ENCODE measurements at regions not wholly inside any gene's neighbourhood (a gene's known extent, or its start where the extent isn't known, plus 50 kb on each side); places are given as distances from the start of the nearest gene placed in this dataset.

DNA sequence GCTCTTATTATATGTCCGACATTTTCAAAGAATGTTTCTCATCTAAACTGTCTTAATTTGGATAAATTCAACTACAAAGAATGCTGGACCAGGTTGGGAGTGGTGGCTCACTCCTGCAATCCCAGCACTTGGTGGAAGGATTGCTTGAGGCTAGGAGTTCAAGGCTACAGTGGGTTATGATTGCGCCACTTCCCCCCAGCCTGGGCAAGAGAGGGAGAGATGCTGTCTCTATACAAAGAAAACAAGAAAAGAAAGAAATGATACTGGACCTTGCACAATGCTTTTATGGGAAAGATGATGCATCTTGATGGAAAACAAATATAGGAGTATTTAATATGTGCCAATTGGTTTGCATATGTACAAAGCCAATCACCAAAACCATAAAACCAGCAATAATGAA is 296.7 kb downstream of the LPIN1 start:
- no peak overlapping the region for H3K27ac ChIP-seq
- H3K4me1 ChIP-seq (ENCODE audit: low read depth), result no peaks in the 10 kb centered on the region
- no peak for TF ChIP-seq CTCF (IDR thresholded peaks at IDR 0.05; ENCODE audit: low read depth, low read length)
- DNase-seq (ENCODE audit: low read depth in 1 of 2, low spot score in 1 of 2), result peak in 1 of 2 donors; percentile 30
- H3K9me3 ChIP-seq (ENCODE audit: low read depth), result no peaks in the 10 kb centered on the region
- no peaks in the 10 kb centered on the region for H3K27me3 ChIP-seq
- no peaks in the 10 kb centered on the region for H3K36me3 ChIP-seq
- no peak overlapping the region for H3K4me3 ChIP-seq

DNA sequence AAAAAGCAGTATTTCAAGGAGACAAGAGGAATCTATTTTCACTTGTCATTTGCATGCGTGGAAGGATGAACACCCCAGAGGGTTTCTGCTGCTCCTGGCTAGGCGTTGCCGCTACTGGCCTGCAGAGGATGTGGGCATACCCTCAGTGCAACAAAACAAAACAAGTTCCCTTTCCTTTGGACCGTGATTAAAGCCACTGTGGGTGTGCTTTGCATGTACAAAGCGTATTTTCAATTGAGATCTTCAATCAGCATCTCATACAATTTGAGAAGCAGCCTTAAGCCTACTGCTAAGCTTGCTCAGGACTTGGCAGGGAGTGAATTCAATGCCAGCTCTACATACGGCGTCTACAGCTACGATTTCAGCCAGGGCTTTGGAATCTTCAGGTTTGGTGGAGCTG is 298.4 kb downstream of the LPIN1 start:
- Histone ChIP-seq H3K36me3 (no peaks in the 10 kb centered on the region), H3K4me1 (ENCODE audit: low read depth) (no peaks in the 10 kb centered on the region), H3K9me3 (ENCODE audit: low read depth) (no peaks in the 10 kb centered on the region), H3K4me3 (no peak overlapping the region), H3K27ac (no peak overlapping the region), H3K27me3 (no peaks in the 10 kb centered on the region)
- no peak for DNase-seq (ENCODE audit: low read depth in 1 of 2, low spot score in 1 of 2)
- TF ChIP-seq CTCF (IDR thresholded peaks at IDR 0.05; ENCODE audit: low read depth, low read length), result no peak

DNA sequence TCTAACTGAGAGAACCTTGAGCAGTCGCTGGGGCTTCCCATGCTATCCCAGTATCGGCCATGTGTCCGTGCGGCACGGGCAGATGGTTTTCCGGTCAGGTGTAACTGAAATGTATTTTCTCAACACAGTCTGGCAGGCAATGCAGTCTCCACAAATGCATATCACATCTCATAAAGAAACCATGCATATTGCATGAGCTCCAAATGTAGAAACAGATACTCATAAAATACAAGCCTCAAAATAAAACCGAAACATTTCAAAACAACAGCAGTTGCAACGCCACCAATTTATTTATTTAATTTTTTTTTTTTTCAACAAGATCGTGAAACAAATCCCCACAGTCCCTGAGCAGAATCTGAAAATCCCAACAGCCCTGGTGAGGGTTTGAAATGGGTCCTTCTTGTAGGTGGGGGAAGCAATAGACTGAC is 299.4 kb downstream of the LPIN1 start:
- no peak for TF ChIP-seq CTCF (IDR thresholded peaks at IDR 0.05; ENCODE audit: low read depth, low read length)
- Histone ChIP-seq H3K27ac (no peak overlapping the region), H3K9me3 (ENCODE audit: low read depth) (no peaks in the 10 kb centered on the region), H3K27me3 (no peaks in the 10 kb centered on the region), H3K4me3 (no peak overlapping the region), H3K4me1 (ENCODE audit: low read depth) (no peaks in the 10 kb centered on the region), H3K36me3 (no peaks in the 10 kb centered on the region)
- no peak for DNase-seq (ENCODE audit: low read depth in 1 of 2, low spot score in 1 of 2)

DNA sequence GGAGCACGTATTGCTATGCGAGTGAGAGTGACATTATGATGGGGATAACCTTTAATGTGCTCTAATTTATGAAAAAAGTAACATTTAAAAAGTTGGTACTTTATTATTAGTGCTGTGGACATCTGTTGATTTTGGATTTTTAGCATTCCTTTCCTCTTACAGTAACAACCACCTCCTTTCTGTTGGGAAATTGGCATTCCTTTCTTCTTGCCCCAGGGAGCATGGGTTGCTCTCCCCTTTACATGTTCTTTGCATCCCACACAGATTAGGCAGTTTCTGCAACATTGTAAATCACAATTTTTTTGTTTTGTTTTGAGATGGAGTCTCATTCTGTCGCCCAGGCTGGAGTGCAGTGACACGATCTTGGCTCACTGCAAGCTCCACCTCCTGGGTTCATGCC is 300.2 kb downstream of the LPIN1 start:
- no peak overlapping the region for H3K27ac ChIP-seq
- no peaks in the 10 kb centered on the region for H3K36me3 ChIP-seq
- peak in 1 of 2 donors; percentile 69 for DNase-seq (ENCODE audit: low read depth in 1 of 2, low spot score in 1 of 2)
- no peak overlapping the region for H3K4me3 ChIP-seq
- TF ChIP-seq CTCF (IDR thresholded peaks at IDR 0.05; ENCODE audit: low read depth, low read length), result no peak
- H3K9me3 ChIP-seq (ENCODE audit: low read depth), result no peaks in the 10 kb centered on the region
- no peaks in the 10 kb centered on the region for H3K27me3 ChIP-seq
- H3K4me1 ChIP-seq (ENCODE audit: low read depth), result no peaks in the 10 kb centered on the region

DNA sequence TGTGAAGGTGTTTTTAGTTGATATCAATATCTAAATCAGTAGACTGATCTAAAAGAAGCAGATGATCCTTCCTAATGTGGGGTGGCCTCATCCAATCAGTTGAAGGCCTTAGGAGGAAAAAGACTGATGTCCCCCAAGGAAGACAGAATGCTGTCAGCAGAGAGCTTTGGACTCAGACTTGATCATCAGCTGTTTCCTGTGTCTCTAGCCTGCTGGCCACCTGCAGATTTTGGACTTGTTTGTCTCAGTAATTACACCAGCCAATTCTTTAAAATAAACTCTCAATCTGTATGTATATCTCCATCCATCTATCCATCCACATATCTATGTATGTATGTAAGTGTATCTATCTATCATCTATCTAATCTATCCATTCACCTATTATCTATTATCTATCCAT is 301.3 kb downstream of the LPIN1 start:
- Histone ChIP-seq H3K4me1 (ENCODE audit: low read depth) (no peaks in the 10 kb centered on the region), H3K27me3 (no peaks in the 10 kb centered on the region), H3K36me3 (no peaks in the 10 kb centered on the region), H3K4me3 (no peak overlapping the region), H3K9me3 (ENCODE audit: low read depth) (no peaks in the 10 kb centered on the region), H3K27ac (no peak overlapping the region)
- DNase-seq (ENCODE audit: low read depth in 1 of 2, low spot score in 1 of 2), result no peak
- TF ChIP-seq CTCF (IDR thresholded peaks at IDR 0.05; ENCODE audit: low read depth, low read length), result no peak

DNA sequence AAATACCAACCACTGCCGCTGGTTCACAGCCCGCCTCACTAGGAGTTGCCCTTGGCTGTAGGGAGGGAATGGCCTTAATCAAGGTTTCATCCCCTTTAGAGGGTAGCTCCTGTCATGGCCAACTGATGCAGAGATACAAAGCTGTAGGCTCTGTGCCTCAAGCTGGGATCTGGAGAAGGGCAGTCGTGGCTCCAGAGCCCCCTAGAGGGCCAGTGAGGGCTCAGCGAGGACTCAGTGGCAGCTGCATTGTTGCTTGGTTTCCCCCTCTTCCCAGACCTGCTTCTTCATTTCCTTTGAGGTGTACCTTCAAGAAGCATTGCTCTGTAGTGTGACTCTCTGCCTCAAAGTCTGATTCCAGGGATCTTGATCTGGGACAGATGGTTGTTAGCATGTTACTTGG is 302.1 kb downstream of the LPIN1 start:
- peak; percentile 31 for TF ChIP-seq CTCF (IDR thresholded peaks at IDR 0.05; ENCODE audit: low read depth, low read length)
- DNase-seq (ENCODE audit: low read depth in 1 of 2, low spot score in 1 of 2), result no peak
- H3K4me3 ChIP-seq, result no peak overlapping the region
- no peaks in the 10 kb centered on the region for H3K4me1 ChIP-seq (ENCODE audit: low read depth)
- no peaks in the 10 kb centered on the region for H3K27me3 ChIP-seq
- H3K36me3 ChIP-seq, result no peaks in the 10 kb centered on the region
- H3K27ac ChIP-seq, result no peak overlapping the region
- H3K9me3 ChIP-seq (ENCODE audit: low read depth), result no peaks in the 10 kb centered on the region

Measured in cardiac muscle cell (in vitro differentiated cells and primary cell).